Neural progenitor cell (in vitro differentiated cells): ENCODE measurements at regions not wholly inside any gene's neighbourhood (a gene's known extent, or its start where the extent isn't known, plus 50 kb on each side); places are given as distances from the start of the nearest gene placed in this dataset.

ENCODE experiments used
- DNase-seq: peaks from one replicate; pipeline ENCODE4 v3.0.0-alpha.2; 2016; ENCODE audit warnings: low spot score
- H2AFZ ChIP-seq: fragments of 200-600 bp; sonication (generic); replicated peaks from 2 replicates; pipeline ENCODE4 v1.6.1; 2016; ENCODE audit warnings: antibody characterized with exemption
- H3F3A ChIP-seq: fragments of 200-600 bp; sonication (generic); 2 replicates; pipeline ENCODE4 v1.6.1; 2016; ENCODE audit warnings: antibody characterized with exemption, low read depth
- H3K27ac ChIP-seq: fragments of 200-600 bp; sonication (generic); 2 replicates; pipeline ENCODE4 v1.5.1; 2016; ENCODE audit warnings: mild to moderate bottlenecking
- H3K27me3 ChIP-seq: fragments of 200-600 bp; sonication (generic); 2 replicates; pipeline ENCODE4 v1.6.1; 2016; ENCODE audit warnings: mild to moderate bottlenecking, moderate library complexity
- H3K36me3 ChIP-seq: fragments of 200-600 bp; sonication (generic); 2 replicates; pipeline ENCODE4 v1.5.1; 2016
- H3K4me1 ChIP-seq: fragments of 200-600 bp; sonication (generic); 2 replicates; pipeline ENCODE4 v1.6.1; 2016; ENCODE audit warnings: mixed run types
- H3K4me2 ChIP-seq: fragments of 200-600 bp; sonication (generic); 2 replicates; pipeline ENCODE4 v1.6.1; 2016
- H3K4me3 ChIP-seq: fragments of 200-600 bp; sonication (generic); 2 replicates; pipeline ENCODE4 v1.5.1; 2016
- H3K79me2 ChIP-seq: fragments of 200-600 bp; sonication (generic); 2 replicates; pipeline ENCODE4 v1.6.1; 2016; ENCODE audit warnings: low read depth
- H3K9ac ChIP-seq: fragments of 200-600 bp; sonication (generic); 2 replicates; pipeline ENCODE4 v1.6.1; 2016
- H3K9me3 ChIP-seq: fragments of 200-600 bp; sonication (generic); 2 replicates; pipeline ENCODE4 v1.5.1; 2016; ENCODE audit warnings: low read depth
- H4K20me1 ChIP-seq: fragments of 200-600 bp; sonication (generic); 2 replicates; pipeline ENCODE4 v1.6.1; 2016; ENCODE audit warnings: low read depth
- H3K27ac Mint-ChIP-seq: 3 replicates; pipeline ENCODE4 v1.8.0; 2021; ENCODE audit warnings: mixed read lengths
- H3K27me3 Mint-ChIP-seq: 2 replicates; pipeline ENCODE4 v1.8.0; 2022; ENCODE audit warnings: low read depth, mild to moderate bottlenecking, inconsistent platforms, moderate library complexity, mixed read lengths; ENCODE audit not compliant: insufficient read depth
- H3K36me3 Mint-ChIP-seq: 3 replicates; pipeline ENCODE4 v1.8.0; 2021; ENCODE audit warnings: mixed read lengths
- H3K4me1 Mint-ChIP-seq: 3 replicates; pipeline ENCODE4 v1.8.0; 2021; ENCODE audit warnings: mixed read lengths
- H3K4me3 Mint-ChIP-seq: 3 replicates; pipeline ENCODE4 v1.8.0; 2021; ENCODE audit warnings: mild to moderate bottlenecking, moderate library complexity, mixed read lengths
- H3K9me3 Mint-ChIP-seq: 3 replicates; pipeline ENCODE4 v1.8.0; 2020; ENCODE audit warnings: mixed read lengths
- CTCF ChIP-seq: fragments of 200-600 bp; sonication (generic); IDR thresholded peaks from 2 replicates; pipeline ENCODE4 v1.5.1; 2017; ENCODE audit warnings: antibody characterized with exemption, mild to moderate bottlenecking
- EZH2 ChIP-seq: fragments of 200-600 bp; sonication (generic); IDR thresholded peaks from 2 replicates; pipeline ENCODE4 v1.6.1; 2017; ENCODE audit warnings: antibody characterized with exemption, mild to moderate bottlenecking, moderate library complexity
- EZH2phosphoT487 ChIP-seq: fragments of 200-600 bp; sonication (generic); IDR thresholded peaks from 2 replicates; pipeline ENCODE4 v1.6.1; 2017; ENCODE audit warnings: antibody characterized with exemption

DNA sequence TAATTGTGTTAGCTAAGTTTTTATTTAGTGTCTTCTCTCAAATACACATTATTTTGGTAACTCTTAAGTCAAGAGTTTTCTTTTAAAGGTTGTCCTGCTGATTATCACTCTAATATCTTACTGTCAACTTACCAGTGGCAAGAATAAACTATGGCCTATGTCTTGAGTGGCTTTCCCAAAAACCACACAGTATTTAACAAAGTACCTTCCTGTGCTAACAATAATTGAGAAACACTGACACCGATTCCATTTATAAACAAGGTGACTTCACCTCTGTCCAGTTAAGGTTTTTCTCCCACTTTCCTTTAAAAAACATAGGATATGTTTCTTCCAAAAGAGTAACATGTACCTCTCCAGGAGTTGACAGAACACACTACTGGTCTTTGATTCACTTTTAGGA lies 234.3 kb upstream of the CD96 start:
- H3K27ac Mint-ChIP-seq, result no peak overlapping the region
- no peaks in the 10 kb centered on the region for H4K20me1 ChIP-seq
- no peak overlapping the region for H3K4me3 ChIP-seq
- H3K27me3 Mint-ChIP-seq, result no peaks in the 10 kb centered on the region
- no peak overlapping the region for H3K4me3 Mint-ChIP-seq
- no peaks in the 10 kb centered on the region for H3K4me1 ChIP-seq
- no peaks in the 10 kb centered on the region for H3F3A ChIP-seq
- no peak for DNase-seq
- no peaks in the 10 kb centered on the region for H3K9me3 ChIP-seq
- H3K27ac ChIP-seq, result no peak overlapping the region
- H2AFZ ChIP-seq, result no peak overlapping the region
- H3K79me2 ChIP-seq, result no peaks in the 10 kb centered on the region
- H3K36me3 Mint-ChIP-seq, result no peaks in the 10 kb centered on the region
- no peak overlapping the region for H3K4me2 ChIP-seq
- H3K9me3 Mint-ChIP-seq, result no peaks in the 10 kb centered on the region
- H3K36me3 ChIP-seq, result no peaks in the 10 kb centered on the region
- H3K4me1 Mint-ChIP-seq, result peaks cover 8% of the 10 kb centered on the region
- no peaks in the 10 kb centered on the region for H3K27me3 ChIP-seq
- H3K9ac ChIP-seq, result no peak overlapping the region
- TF ChIP-seq EZH2 (no peak), CTCF (no peak), EZH2phosphoT487 (no peak)

- TF ChIP-seq EZH2phosphoT487 (no peak), CTCF (no peak), EZH2 (no peak)
- no peaks in the 10 kb centered on the region for H4K20me1 ChIP-seq
- H3K27me3 Mint-ChIP-seq, result no peaks in the 10 kb centered on the region
- H3K27ac Mint-ChIP-seq, result no peak overlapping the region
- H3F3A ChIP-seq, result no peaks in the 10 kb centered on the region
- H3K27ac ChIP-seq, result no peak overlapping the region
- no peaks in the 10 kb centered on the region for H3K79me2 ChIP-seq
- H3K36me3 Mint-ChIP-seq, result no peaks in the 10 kb centered on the region
- no peaks in the 10 kb centered on the region for H3K27me3 ChIP-seq
- H3K9me3 Mint-ChIP-seq, result no peaks in the 10 kb centered on the region
- no peaks in the 10 kb centered on the region for H3K36me3 ChIP-seq
- no peak overlapping the region for H3K4me3 Mint-ChIP-seq
- no peaks in the 10 kb centered on the region for H3K9me3 ChIP-seq
- no peaks in the 10 kb centered on the region for H3K4me1 Mint-ChIP-seq
- H3K4me2 ChIP-seq, result no peak overlapping the region
- no peak overlapping the region for H3K9ac ChIP-seq
- DNase-seq, result no peak
- no peak overlapping the region for H2AFZ ChIP-seq
- H3K4me3 ChIP-seq, result no peak overlapping the region
- H3K4me1 ChIP-seq, result no peaks in the 10 kb centered on the region
Observed at GRCh38 chr3:111311126-111311525, 230.9 kb upstream of the CD96 start.

DNA sequence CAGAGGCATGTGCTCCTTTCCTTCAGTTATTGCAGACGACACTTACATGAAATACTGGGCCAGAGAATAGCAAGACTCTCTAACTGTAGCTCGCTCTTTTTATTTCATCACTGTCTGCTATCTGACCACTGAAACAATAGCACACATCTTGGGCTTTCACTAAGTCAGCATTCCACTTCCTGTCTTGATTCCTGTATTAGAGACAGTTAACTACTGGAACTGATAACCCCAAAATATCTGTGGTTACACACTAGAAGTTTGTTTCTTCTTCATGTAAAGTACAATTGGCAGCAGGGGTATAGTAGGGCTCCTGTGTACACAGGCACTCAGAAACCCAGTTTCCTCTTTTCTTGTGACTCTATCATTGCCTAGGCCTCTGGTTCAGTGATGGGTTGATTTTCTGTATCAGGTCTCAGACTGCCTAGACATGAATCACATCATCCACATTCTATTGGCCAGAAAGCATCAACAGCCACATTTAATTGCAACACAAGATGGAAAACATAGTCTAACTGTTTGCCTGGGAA lies 230.2 kb upstream of the CD96 start:
- H3K79me2 ChIP-seq, result no peaks in the 10 kb centered on the region
- H4K20me1 ChIP-seq, result no peaks in the 10 kb centered on the region
- no peak for DNase-seq
- no peak overlapping the region for H2AFZ ChIP-seq
- H3K36me3 ChIP-seq, result no peaks in the 10 kb centered on the region
- TF ChIP-seq EZH2phosphoT487, result no peak
- TF ChIP-seq CTCF, result no peak
- no peak for TF ChIP-seq EZH2
- no peak overlapping the region for H3K9ac ChIP-seq
- no peaks in the 10 kb centered on the region for H3K9me3 Mint-ChIP-seq
- H3K36me3 Mint-ChIP-seq, result no peaks in the 10 kb centered on the region
- no peak overlapping the region for H3K4me3 Mint-ChIP-seq
- no peaks in the 10 kb centered on the region for H3K4me1 Mint-ChIP-seq
- H3K27me3 Mint-ChIP-seq, result no peaks in the 10 kb centered on the region
- no peaks in the 10 kb centered on the region for H3F3A ChIP-seq
- no peaks in the 10 kb centered on the region for H3K4me1 ChIP-seq
- H3K27me3 ChIP-seq, result no peaks in the 10 kb centered on the region
- no peak overlapping the region for H3K27ac Mint-ChIP-seq
- H3K4me3 ChIP-seq, result no peak overlapping the region
- no peak overlapping the region for H3K27ac ChIP-seq
- no peak overlapping the region for H3K4me2 ChIP-seq
- H3K9me3 ChIP-seq, result no peaks in the 10 kb centered on the region
